Spleen (tissue), 7 donors: ENCODE measurements at regions not wholly inside any gene's neighbourhood (a gene's known extent, or its start where the extent isn't known, plus 50 kb on each side); places are given as distances from the start of the nearest gene placed in this dataset.

ENCODE experiments used
- POLR2A ChIP-seq, 3 donors: fragments of 450-650 bp; IDR thresholded peaks; one replicate each; pipeline ENCODE4 v1.5.1; 2017; ENCODE audit warnings: antibody characterized with exemption in 3 of 3, mild to moderate bottlenecking in 1 of 3
- POLR2AphosphoS5 ChIP-seq, 3 donors: sonication (generic); formaldehyde crosslinking; IDR thresholded peaks; one replicate each; pipeline ENCODE4 v1.5.1; 2017; ENCODE audit warnings: antibody characterized with exemption in 3 of 3
- TF ChIP-seq, protein P1 (sequence below), 11 experiments: fragments of 200-600 bp in 7 of 11; fragments of 450-650 bp in 4 of 11; sonication (generic) in 4 of 11; IDR thresholded peaks in 8 of 11; conservative IDR thresholded peaks in 3 of 11; 1 replicate in 7 of 11; 2 replicates in 4 of 11; pipeline versions ENCODE4 v1.4.0 to v1.8.0; 2016 to 2021; ENCODE audit warnings: antibody characterized with exemption in 11 of 11, inconsistent platforms in 4 of 11, mild to moderate bottlenecking in 1 of 11
- donor health status: DM: no; HTN: no; CAD: no; lungs with moderate emphysema.
- donor health status: DM: no; HTN: no; CAD: no.
- donor health status: DM: no; HTN: no; CAD: no.

DNA sequence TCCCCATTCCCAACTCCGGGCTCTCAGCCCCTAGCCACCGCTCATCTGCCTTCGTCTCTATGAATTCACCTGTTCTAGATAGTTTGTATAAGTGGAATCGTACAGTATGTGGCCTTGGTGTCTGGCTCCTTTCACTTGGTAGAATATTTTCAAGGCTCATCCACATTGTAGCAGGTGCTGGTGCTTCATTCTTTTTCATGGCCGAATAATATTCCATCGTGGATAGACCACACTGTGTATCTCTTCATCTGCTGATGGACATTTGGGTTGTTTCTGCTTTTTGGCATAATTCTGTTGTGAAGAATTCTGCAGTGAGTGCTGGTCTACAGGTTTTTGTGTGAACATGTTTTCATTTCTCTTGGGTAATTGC is 324.2 kb downstream of the SEC14L1 start:
- no peak for TF ChIP-seq POLR2AphosphoS5 (IDR thresholded peaks at IDR 0.05)
- TF ChIP-seq, protein P1, sequence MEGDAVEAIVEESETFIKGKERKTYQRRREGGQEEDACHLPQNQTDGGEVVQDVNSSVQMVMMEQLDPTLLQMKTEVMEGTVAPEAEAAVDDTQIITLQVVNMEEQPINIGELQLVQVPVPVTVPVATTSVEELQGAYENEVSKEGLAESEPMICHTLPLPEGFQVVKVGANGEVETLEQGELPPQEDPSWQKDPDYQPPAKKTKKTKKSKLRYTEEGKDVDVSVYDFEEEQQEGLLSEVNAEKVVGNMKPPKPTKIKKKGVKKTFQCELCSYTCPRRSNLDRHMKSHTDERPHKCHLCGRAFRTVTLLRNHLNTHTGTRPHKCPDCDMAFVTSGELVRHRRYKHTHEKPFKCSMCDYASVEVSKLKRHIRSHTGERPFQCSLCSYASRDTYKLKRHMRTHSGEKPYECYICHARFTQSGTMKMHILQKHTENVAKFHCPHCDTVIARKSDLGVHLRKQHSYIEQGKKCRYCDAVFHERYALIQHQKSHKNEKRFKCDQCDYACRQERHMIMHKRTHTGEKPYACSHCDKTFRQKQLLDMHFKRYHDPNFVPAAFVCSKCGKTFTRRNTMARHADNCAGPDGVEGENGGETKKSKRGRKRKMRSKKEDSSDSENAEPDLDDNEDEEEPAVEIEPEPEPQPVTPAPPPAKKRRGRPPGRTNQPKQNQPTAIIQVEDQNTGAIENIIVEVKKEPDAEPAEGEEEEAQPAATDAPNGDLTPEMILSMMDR (IDR thresholded peaks at IDR 0.05 in 8 of 11, conservative IDR thresholded peaks at IDR 0.05 in 3 of 11): no peak
- no peak for TF ChIP-seq POLR2A (IDR thresholded peaks at IDR 0.05)
